GM20000 (cell line): ENCODE measurements at regions not wholly inside any gene's neighbourhood (a gene's known extent, or its start where the extent isn't known, plus 50 kb on each side); places are given as distances from the start of the nearest gene placed in this dataset.

ENCODE experiments used
- DNase-seq: peaks from one replicate; pipeline ENCODE4 v3.0.0; 2012; ENCODE audit warnings: low spot score
- CTCF ChIP-seq: IDR thresholded peaks from 2 replicates; pipeline ENCODE4 v1.5.1; 2012; ENCODE audit warnings: mild to moderate bottlenecking, control low read depth; ENCODE audit errors: extremely low read depth, missing control alignments

DNA sequence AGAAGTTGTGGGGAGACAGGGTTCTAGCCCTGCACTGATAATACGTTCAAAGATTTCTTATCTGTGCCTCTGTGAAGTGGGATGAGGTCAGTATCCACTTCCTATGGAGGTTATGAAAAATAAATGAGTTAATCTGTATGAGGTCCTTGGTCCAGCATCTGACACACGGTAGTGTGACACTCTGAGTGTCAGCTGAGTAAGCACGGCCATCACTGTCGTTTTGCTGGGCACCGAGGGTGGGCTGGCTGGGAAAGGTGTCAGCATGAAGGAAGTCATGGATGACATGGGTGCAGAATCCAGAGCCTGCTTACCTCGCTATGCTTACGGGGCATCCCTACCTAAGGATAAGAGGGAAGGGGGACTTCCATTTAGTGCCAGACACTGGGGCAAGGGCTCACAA is 150.3 kb downstream of the INHBB start:
- DNase-seq: no peak
- TF ChIP-seq CTCF: no peak

DNA sequence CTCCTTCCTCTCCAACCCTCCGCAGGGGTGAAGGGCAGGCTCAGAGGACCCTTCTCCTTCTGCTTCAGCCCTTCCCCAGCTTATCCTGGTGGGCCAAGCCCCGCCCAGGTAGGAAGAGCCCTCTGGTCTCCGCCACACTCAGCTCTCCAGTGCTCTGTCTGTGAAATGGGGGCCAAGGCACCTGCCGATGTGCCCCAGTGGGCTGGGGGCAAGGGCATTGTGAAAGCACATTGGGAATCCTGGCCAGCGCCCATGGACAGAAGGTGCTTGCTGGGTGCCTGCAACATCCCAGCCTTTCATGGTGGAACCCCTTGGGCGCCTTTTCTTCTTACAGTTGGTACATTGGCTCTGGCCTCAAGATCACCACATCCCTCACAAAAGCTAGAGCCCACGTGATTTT is 150.8 kb downstream of the INHBB start:
- no peak for DNase-seq
- no peak for TF ChIP-seq CTCF

GRCh38 chr2:120497261-120497977 is 151.5 kb downstream of the INHBB start:
- TF ChIP-seq CTCF: no peak
- no peak for DNase-seq

DNA sequence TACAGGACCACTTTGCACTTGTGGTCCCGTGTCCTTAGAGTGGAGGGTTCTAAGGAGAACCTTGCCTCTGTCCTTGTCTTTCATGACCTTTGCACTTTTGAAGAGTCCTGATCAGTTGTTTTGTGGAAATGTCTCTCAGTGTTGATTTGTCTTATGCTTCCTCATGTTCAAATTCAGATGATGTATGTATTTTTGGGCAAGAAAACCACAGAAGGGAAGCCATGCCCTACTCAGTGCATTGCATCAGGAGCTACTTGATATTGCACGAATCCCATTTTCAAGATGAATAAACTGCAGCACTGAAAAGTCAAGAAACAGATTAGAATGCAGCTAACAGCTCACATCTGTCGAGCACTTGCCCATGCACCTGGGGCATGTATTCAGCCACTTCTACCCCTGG is 152.2 kb downstream of the INHBB start:
- TF ChIP-seq CTCF: no peak
- DNase-seq: no peak

DNA sequence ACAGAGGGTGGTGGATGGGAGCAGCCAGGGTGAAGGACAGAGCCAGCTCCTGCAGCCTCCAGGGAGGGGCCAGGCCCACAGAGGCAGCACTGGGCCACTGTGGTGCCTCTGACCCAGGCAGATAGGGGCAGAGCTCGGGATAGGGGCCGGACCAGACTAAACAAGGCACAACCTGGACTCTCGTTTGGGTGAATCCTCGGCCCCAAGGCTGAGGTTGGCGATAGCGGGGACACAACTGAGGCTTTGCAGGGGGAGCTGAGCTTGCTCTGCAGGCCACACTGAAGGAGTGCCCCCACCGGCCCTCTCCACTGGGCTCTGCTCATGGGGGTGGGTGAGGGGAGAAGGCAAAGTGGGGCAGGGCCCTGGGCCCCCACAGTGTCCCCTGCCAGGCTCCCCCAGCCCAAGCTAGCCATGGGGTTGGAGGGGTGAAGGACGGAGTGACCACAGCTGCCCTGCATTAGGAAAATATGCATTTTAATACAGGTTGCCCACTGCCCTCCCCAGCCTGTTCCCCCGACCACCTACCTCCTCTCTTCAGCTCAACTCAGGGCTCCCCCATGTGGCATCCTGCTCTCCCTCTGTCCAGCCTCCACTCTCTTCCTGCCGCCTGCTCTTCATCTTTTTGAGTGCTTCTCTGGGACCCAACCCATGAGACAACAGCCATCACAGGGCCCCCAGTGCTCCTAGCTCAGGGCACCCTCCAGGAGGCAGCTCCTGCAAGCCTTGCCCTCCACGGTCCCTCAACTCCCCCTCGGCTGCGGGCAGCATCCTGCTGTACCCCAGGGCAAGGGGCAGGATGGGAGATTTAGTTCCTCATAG is 152.8 kb downstream of the INHBB start:
- no peak for TF ChIP-seq CTCF
- no peak for DNase-seq

- DNase-seq: no peak
- TF ChIP-seq CTCF: no peak
Observed at GRCh38 chr2:120499784-120500495, 154.0 kb downstream of the INHBB start.

DNA sequence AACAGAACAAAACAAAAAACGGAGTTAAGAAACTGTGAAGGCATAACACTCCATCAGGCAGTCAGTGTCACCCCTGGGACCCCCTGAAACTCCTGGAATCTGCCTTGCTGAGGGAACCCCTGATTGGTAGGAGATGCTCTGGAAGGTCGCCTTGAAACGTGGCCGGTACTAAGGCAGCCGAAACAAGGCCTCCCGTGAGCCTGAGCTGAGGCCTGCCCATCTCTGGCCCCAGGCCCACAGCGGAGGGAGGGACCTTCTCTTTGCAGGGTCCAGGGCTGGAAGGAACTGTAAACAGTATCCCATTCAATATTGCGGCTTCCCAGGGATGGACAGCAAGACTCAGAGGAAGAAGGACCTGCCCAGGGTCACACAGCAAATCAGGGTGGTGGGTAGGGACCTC is 155.7 kb downstream of the INHBB start:
- TF ChIP-seq CTCF: no peak
- DNase-seq: no peak
